ENCODE measurements at regions not wholly inside any gene's neighbourhood (a gene's known extent, or its start where the extent isn't known, plus 50 kb on each side); places are given as distances from the start of the nearest gene placed in this dataset.
"Not testable (repeated sequence)": the region's sequence is repeated elsewhere in the genome, so short reads cannot be mapped to it uniquely, and the experiment has no call there.

DNA sequence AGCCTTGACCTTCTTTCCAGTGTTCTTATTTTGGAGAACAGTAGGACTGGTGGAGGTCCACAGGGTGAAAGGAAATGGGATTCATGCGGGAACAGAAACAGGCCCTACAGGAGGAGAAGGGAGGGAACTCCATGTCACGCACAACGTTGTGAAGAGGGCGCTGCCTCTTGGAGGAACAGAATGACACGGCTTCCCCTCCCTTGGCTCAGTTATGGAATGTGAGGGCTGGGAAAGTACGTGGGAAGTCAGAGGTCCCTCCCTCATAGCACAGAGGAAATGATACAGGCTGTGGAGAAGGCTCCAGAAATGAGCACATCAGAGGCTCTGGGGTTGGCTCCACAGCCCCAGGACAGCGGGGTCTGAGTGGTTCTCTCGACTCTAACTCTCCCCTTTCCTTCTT, 125.3 kb upstream of the SIMC1 start:
- H3K36me3 ChIP-seq, H3K9me3 ChIP-seq, H3K27me3 ChIP-seq, H3K27ac ChIP-seq, DNase-seq, H3K4me1 ChIP-seq, H3K4me3 ChIP-seq: not testable (repeated sequence)

DNA sequence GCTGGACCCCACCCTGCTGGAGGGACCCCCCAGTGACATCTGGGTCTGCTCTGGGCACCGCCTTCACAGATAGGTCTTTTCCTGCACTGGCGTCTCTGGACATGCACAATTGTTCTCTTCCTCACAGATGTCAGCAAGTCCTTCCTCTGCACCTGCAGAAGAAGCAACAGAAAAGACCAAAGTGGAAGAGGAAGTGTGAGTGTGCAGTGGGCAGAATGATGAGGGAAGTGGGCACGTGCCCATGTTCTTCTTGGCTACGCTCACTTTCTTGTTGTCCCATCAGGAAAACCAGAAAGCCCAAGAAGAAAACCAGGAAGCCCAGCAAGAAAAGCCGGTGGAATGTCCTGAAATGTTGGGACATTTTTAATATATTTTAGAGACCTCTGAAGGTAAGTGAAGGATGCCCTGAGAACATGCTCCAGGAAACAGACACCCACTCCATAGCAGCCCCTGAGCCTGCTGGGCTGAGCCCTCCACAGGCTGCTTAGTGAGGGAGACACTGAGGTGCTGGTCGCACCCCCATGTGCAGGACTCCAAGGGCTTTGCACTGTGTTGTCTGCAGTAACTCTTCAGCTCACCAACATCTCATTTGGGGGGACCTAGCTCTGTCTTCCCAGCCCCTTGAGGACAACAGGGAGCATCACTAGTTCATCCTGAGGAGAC, 124.4 kb upstream of the SIMC1 start:
- not testable (repeated sequence) for H3K27me3 ChIP-seq, H3K27ac ChIP-seq, H3K9me3 ChIP-seq, H3K36me3 ChIP-seq, H3K4me3 ChIP-seq, H3K4me1 ChIP-seq, DNase-seq

DNA sequence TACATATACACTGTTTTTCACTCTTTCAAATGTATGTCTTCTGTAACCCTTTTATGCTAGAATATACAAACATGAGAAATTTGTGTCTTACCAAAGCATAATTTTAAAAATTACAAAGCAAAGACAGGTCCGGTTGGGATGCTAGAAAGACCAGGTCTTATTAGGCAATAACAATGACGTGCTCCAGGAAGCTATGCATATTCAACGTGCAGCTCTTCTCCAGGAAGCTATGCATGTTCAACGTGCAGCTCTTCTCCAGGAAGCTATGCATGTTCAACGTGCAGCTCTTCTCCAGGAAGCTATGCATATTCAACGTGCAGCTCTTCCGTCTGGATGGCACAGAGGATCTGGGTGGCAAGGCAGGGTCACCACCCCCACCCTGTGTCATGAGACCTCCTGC, 123.4 kb upstream of the SIMC1 start:
- not testable (repeated sequence) for H3K27me3 ChIP-seq, H3K9me3 ChIP-seq, DNase-seq, H3K36me3 ChIP-seq, H3K4me3 ChIP-seq, H3K4me1 ChIP-seq, H3K27ac ChIP-seq

DNA sequence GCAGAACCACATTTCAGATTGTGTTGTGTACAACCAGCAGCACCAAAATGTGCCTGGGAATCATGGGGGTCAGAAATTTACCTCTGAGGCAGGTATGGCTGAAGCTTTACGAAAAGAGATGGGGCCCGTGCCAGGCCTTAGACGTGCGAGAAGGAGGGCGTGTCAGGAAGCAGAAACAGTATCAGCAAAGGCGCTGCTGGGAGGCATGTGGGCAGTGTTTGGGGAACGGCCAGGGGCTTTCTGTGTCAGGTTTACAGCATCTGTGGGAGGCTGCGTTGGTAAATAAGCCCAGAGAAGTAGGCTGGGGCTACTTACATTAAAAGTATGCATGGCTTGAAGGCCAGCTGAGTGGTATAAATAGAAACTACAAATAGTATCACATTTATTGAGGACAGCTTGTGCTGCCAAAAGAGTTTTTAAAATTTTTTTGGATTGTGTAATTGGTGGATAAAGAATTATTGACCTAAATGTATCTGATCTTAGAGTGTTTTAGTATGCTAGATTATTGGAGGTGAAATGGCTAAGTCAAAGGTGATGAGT, 120.5 kb upstream of the SIMC1 start:
- not testable (repeated sequence) for H3K4me1 ChIP-seq, H3K27ac ChIP-seq, H3K27me3 ChIP-seq, DNase-seq, H3K36me3 ChIP-seq, H3K9me3 ChIP-seq, H3K4me3 ChIP-seq

DNA sequence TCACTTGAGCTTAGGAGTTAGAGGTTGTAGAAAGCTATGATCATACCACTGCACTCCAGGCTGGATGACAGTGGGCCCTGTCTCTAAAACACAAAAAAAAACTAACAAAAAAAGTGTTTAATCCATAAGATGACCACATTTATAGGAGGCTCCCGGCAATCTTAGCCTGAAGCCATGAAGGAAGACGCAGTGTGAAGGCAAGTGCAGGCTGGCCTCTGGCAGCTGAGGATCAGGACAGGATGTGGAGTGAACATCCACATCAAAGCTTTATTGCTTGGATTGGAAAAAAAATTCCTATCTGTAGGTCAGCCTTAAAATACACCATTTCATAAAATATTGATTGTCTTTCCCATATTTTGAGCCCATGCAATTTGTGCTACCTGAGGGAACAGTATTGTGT, 115.9 kb upstream of the SIMC1 start:
- not testable (repeated sequence) for H3K4me3 ChIP-seq

DNA sequence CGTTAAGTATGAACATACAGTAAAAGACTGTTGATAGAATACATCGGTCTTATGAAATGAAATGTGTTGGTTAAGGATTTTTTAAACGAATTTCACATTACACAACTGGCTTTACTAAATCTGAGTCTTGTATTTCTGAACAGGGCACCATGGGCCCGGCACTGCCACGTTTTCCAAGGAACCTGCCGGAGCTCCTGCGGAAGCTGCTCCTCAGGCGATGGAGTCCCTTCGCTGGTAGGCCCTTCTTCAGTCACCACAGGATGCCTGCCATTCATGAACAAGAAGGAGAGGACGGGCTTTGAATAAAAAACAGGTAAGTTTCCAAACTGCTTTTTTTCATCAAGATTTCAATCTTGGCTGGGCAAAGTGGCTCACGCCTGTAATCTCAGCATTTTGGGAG, 114.1 kb upstream of the SIMC1 start:
- not testable (repeated sequence) for H3K9me3 ChIP-seq, H3K4me1 ChIP-seq, H3K4me3 ChIP-seq, H3K36me3 ChIP-seq, H3K27me3 ChIP-seq, DNase-seq, H3K27ac ChIP-seq

More for the DNA sequence above, 115.9 kb upstream of the SIMC1 start:
- not testable (repeated sequence) for H3K27ac ChIP-seq, H3K4me1 ChIP-seq, H3K36me3 ChIP-seq, DNase-seq, H3K27me3 ChIP-seq, H3K9me3 ChIP-seq

DNA sequence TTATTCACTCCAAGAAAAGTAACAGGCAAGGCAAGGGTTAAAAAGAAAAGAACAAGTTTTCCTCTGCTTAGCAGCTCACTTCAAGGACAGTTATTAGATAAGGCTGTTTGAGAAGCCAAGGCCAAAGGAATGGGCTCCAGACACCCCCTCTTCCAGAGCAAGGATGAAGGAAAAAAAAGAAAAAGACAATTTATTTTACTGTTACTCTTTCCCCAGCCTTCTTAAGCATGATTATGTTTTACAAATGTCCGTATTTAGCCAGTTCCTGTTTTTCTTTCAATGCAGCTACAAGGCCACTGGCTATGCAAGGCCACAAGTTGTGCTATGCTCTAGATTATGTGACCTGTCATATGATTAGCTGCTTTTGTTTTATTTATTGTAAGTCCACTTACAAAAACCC, 106.5 kb upstream of the SIMC1 start:
- no peak overlapping the region for H3K4me3 ChIP-seq
- DNase-seq = no peak
- TF ChIP-seq POLR2A (IDR thresholded peaks at IDR 0.05) = no peak
- TF ChIP-seq, protein P1, sequence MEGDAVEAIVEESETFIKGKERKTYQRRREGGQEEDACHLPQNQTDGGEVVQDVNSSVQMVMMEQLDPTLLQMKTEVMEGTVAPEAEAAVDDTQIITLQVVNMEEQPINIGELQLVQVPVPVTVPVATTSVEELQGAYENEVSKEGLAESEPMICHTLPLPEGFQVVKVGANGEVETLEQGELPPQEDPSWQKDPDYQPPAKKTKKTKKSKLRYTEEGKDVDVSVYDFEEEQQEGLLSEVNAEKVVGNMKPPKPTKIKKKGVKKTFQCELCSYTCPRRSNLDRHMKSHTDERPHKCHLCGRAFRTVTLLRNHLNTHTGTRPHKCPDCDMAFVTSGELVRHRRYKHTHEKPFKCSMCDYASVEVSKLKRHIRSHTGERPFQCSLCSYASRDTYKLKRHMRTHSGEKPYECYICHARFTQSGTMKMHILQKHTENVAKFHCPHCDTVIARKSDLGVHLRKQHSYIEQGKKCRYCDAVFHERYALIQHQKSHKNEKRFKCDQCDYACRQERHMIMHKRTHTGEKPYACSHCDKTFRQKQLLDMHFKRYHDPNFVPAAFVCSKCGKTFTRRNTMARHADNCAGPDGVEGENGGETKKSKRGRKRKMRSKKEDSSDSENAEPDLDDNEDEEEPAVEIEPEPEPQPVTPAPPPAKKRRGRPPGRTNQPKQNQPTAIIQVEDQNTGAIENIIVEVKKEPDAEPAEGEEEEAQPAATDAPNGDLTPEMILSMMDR (IDR thresholded peaks at IDR 0.05) = no peak
- H3K36me3 ChIP-seq = no peaks in the 10 kb centered on the region
- H3K27me3 ChIP-seq = peaks cover 0 to 5% of the 10 kb centered on the region in 2 donors
- H3K4me1 ChIP-seq = no peaks in the 10 kb centered on the region
- peaks cover 0 to 3% (median 0%) of the 10 kb centered on the region in 4 donors for H3K9me3 ChIP-seq
- H3K27ac ChIP-seq = no peak overlapping the region

DNA sequence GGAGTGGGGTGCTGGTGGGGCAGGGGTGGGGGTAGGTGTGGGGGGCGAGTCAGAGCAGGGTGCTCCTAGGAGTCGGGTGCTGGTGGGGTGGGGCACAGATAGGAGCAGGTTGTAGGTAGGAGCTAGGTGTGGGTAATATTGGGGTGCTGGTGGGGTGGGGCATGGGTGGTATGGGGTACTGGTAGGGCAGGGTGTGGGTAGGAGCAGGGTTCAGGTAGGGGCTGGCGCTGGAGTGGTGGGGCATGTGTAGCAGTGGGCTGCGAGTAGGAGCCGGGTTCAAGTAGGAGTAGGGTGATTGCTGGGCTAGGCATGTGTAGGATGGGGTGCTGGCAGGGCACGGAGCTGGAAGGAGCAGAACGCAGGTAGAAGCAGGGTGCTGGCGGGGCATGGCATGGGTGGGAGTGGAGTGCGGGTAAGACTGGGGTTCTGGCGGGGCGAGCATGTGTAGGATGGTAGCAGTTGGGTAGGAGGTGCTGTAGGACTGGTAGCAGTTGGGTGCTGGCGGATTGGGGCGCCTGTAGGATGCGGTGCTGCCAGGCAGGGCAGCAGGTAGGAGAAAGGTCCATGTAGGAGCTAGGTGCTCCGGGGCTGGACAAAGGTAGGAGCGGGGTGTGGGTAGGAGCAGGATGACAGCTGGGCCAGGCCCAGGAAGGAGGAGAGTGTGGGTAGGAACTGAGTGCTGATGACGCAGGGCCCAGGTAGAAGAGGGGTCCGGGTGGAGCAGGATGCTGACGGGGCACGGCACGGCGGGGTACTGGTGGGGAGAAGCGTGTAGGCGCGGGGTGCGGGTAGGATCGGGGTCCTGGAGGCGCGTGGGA, 105.5 kb upstream of the SIMC1 start:
- peaks cover 0 to 3% (median 0%) of the 10 kb centered on the region in 4 donors for H3K9me3 ChIP-seq
- no peak overlapping the region for H3K27ac ChIP-seq
- H3K4me3 ChIP-seq = no peak overlapping the region
- H3K27me3 ChIP-seq = peaks cover 0 to 5% of the 10 kb centered on the region in 2 donors
- H3K36me3 ChIP-seq = no peaks in the 10 kb centered on the region
- H3K4me1 ChIP-seq = no peaks in the 10 kb centered on the region
- DNase-seq = no peak
- TF ChIP-seq, protein P1 (IDR thresholded peaks at IDR 0.05) = no peak

Data from Peyer's patch (tissue), 4 donors.